ENCODE measurements at regions not wholly inside any gene's neighbourhood (a gene's known extent, or its start where the extent isn't known, plus 50 kb on each side); places are given as distances from the start of the nearest gene placed in this dataset.

DNA sequence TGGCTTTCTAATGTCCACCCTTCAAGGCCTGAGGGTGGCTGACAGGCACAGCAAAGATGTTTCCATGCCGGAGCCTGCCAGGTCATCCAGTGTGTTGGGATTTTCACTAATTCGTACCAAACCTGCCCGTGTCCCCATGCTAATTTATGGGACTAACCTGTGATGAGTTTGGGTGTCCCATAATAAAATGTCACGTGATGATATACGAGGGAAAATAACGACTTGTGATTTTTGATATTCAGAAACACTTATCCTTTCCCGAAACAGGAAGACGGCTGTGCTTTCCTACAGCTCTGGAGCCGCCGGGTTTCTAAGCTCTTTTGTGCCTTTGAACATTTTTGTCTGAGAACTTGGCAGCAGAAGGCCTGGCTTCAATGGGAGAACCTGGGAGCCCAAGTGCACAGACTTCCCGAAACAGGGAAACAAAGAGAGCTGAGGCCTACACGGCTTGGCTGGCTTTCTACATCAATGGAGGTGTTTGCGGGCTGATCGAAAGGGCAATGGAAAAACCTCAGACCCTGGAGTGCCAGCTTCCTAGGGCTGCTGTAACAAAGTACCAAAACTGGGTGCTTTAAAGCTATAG lies 171.9 kb upstream of the JARID2 start:
- TF ChIP-seq, protein P1, sequence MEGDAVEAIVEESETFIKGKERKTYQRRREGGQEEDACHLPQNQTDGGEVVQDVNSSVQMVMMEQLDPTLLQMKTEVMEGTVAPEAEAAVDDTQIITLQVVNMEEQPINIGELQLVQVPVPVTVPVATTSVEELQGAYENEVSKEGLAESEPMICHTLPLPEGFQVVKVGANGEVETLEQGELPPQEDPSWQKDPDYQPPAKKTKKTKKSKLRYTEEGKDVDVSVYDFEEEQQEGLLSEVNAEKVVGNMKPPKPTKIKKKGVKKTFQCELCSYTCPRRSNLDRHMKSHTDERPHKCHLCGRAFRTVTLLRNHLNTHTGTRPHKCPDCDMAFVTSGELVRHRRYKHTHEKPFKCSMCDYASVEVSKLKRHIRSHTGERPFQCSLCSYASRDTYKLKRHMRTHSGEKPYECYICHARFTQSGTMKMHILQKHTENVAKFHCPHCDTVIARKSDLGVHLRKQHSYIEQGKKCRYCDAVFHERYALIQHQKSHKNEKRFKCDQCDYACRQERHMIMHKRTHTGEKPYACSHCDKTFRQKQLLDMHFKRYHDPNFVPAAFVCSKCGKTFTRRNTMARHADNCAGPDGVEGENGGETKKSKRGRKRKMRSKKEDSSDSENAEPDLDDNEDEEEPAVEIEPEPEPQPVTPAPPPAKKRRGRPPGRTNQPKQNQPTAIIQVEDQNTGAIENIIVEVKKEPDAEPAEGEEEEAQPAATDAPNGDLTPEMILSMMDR (IDR thresholded peaks at IDR 0.05) = no peak

DNA sequence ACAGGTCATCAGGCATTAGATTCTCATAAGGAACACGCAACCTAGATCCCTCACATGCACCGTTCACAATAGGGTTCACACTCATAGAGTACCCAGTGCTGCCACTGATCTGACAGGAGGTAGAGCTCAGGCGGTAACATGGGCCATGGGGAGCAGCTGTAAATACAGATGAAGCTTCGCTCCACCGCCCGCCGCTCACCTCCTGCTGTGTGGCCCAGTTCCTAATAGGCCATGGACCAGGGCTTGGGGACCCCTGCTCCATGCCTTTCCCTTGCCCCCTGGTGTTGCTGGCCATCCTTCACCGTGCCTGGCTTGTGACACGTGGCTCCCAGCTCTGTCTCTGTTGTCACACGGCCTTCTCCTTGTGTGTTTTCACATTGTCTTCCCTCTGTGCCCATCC lies 171.1 kb upstream of the JARID2 start:
- TF ChIP-seq, protein P1 (IDR thresholded peaks at IDR 0.05) = no peak

DNA sequence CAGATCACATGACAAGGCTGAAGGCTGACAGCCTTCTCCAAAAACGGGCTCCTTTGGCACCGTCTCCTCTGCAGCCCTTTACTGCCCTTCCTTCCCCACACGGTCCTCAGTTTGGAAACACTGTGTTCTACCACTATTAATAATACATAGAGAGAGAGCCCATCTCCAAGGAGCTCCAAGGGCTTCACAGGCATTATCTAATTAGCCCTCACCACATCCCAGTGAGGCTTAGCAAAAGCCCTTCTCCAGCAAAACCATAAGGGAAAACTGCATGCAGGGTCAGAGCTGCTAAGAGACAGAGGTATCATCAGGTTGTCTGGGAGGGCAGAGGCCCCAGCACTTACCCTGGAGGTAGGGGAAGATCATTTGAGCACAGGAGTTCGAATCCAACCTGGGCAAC lies 169.3 kb upstream of the JARID2 start:
- TF ChIP-seq, protein P1 (IDR thresholded peaks at IDR 0.05) = no peak

DNA sequence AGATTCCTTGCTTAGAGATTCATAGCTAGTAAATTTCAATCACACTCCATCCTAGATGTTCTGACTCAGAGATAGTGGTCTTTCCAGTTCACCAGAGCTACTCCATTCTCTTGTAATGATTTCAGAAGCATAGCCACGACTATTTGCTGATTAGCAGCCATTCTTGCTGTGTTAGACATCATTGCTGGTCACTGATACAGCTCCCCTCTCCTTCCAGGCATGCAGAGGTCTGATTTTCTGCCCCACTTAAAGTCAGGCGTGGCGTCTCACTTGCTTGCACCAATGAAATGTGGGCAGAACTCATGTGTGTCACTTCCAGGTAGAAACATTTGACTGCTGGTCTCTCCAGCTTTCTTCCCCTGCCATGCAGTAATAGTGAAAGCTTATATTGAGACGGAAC lies 168.9 kb upstream of the JARID2 start:
- TF ChIP-seq, protein P1 (IDR thresholded peaks at IDR 0.05) = no peak

DNA sequence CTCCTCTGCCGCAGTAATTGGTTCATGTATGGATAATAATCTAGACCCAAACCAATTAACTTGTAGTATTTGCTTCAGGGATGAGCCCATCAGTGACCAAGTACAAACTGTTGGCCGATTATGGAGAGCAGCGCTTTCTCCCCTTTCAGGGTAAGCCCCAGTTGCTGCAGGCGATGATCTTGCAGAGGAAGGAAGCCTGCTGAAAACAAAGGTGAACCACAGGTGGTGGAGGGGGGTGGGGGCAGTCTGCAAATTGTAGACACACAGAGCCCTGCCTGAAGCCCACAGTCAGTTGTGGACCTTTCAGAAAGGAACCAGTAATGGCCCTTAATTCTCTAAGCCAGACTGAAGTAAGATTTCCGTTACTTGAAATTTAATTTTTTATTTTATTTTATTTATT lies 167.9 kb upstream of the JARID2 start:
- TF ChIP-seq, protein P1 (IDR thresholded peaks at IDR 0.05) = no peak

DNA sequence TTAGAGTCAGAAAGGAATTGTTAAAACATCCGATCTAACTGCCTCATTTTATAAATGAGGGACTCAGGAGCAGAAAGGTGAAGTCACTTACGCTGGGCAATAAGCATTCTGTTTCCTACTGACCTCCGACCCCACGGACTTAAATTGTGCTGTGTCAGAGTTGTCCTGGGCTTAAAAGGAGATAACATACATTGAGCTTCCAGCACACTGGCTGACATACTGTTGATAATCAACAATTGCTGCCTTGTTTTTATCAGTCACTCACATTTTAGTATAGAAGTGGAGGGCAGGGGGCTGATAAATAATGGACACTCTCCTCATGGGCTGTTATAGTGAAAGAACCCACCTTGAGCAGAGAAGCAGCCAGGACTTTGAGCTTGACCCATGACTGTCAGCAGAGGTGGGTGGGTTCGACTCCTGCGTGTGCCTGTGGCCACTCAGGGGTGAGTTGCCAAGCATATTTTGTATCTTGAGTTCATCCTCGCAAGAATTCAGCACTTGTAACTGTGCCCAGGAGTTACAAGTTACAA lies 166.5 kb upstream of the JARID2 start:
- TF ChIP-seq, protein P1 (IDR thresholded peaks at IDR 0.05) = no peak

DNA sequence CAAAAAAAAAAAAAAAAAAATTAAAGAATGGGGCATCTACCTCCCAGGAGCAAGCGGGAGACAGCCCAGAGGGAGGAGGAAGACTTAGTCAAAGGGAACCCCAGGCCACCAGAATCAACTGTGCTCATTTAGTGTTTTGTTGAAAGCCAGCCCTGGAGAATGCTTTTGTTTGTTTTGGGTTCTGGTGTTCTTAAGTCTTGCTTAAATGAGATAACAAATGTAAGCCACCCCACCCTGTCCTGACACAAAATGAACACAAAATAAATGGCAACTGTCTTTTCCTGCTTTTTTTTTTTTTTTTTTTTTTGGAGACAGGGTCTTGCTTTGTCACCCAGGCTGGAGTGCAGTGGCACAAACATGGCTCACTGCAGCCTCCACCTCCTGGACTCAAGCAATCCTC lies 165.0 kb upstream of the JARID2 start:
- TF ChIP-seq, protein P1 (IDR thresholded peaks at IDR 0.05) = no peak

DNA sequence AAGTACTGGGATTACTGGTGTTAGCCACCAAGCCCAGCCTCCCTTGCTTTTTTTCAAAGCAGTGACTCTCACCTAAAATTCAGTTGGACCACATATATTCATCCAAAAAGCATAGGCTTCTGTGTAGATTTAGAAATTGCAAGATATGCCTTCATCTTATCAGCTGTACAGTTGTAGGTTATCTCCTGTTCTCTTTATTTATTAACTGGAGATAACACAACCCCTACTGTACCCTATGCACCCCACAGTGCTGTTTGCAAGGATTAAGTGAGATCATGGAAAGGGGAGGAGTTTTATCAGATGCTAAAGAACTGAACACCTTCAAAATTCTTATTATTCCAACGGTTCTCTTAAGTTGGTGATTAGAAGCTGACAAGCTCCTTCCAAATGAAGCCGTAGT lies 164.4 kb upstream of the JARID2 start:
- TF ChIP-seq, protein P1 (IDR thresholded peaks at IDR 0.05) = no peak
